Mucosa of gallbladder (tissue), 1 donor: ENCODE measurements at regions not wholly inside any gene's neighbourhood (a gene's known extent, or its start where the extent isn't known, plus 50 kb on each side); places are given as distances from the start of the nearest gene placed in this dataset.

Experiments used
- DNase-seq: peaks from one replicate; pipeline ENCODE4 v3.0.0-alpha.2; 2020; ENCODE audit warnings: low spot score
- donor health status: DM: no; HTN: no; CAD: no.

- DNase-seq, result no peak
Measured at GRCh38 chr2:144595686-144596072, 75.8 kb upstream of the ZEB2 start.

- DNase-seq, result no peak
Measured at GRCh38 chr2:144595279-144595678, 75.4 kb upstream of the ZEB2 start.

- no peak for DNase-seq
Measured at GRCh38 chr2:144593803-144594202, 73.9 kb upstream of the ZEB2 start.

GRCh38 chr2:144592500-144593256 is 72.8 kb upstream of the ZEB2 start:
- DNase-seq, result no peak

GRCh38 chr2:144587306-144587705 is 67.4 kb upstream of the ZEB2 start:
- DNase-seq, result no peak

GRCh38 chr2:144586476-144586875 is 66.6 kb upstream of the ZEB2 start:
- DNase-seq, result no peak

- no peak for DNase-seq
Measured at GRCh38 chr2:144583741-144584453, 64.0 kb upstream of the ZEB2 start.

GRCh38 chr2:144583381-144583729 is 63.4 kb upstream of the ZEB2 start:
- DNase-seq, result no peak

GRCh38 chr2:144582651-144583380 is 62.9 kb upstream of the ZEB2 start:
- DNase-seq, result no peak

- no peak for DNase-seq
Measured at GRCh38 chr2:144580521-144581161, 60.7 kb upstream of the ZEB2 start.

- no peak for DNase-seq
Measured at GRCh38 chr2:144579556-144579955, 59.6 kb upstream of the ZEB2 start.

- DNase-seq, result no peak
Measured at GRCh38 chr2:144578099-144578498, 58.2 kb upstream of the ZEB2 start.

- no peak for DNase-seq
Measured at GRCh38 chr2:144572977-144573376, 53.1 kb upstream of the ZEB2 start.

GRCh38 chr2:144571770-144572169 is 51.9 kb upstream of the ZEB2 start:
- no peak for DNase-seq

GRCh38 chr2:144570566-144570965 is 50.6 kb upstream of the ZEB2 start:
- DNase-seq, result no peak
